ENCODE measurements at regions not wholly inside any gene's neighbourhood (a gene's known extent, or its start where the extent isn't known, plus 50 kb on each side); places are given as distances from the start of the nearest gene placed in this dataset.

- no peak for TF ChIP-seq POLR2A (IDR thresholded peaks at IDR 0.05)
- TF ChIP-seq, protein P1, sequence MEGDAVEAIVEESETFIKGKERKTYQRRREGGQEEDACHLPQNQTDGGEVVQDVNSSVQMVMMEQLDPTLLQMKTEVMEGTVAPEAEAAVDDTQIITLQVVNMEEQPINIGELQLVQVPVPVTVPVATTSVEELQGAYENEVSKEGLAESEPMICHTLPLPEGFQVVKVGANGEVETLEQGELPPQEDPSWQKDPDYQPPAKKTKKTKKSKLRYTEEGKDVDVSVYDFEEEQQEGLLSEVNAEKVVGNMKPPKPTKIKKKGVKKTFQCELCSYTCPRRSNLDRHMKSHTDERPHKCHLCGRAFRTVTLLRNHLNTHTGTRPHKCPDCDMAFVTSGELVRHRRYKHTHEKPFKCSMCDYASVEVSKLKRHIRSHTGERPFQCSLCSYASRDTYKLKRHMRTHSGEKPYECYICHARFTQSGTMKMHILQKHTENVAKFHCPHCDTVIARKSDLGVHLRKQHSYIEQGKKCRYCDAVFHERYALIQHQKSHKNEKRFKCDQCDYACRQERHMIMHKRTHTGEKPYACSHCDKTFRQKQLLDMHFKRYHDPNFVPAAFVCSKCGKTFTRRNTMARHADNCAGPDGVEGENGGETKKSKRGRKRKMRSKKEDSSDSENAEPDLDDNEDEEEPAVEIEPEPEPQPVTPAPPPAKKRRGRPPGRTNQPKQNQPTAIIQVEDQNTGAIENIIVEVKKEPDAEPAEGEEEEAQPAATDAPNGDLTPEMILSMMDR (IDR thresholded peaks at IDR 0.05) = no peak
- no peak overlapping the region for H3K4me3 ChIP-seq (ENCODE audit: low read depth, poor library complexity, severe bottlenecking)
- intact Hi-C loops (cut with DNase I; ENCODE audit: low total_unique reads) = no loop called here
- DNase-seq (ENCODE audit: low spot score in 2 of 2) = no peak
Measured at GRCh38 chr7:97639036-97639435, 92.8 kb upstream of the TAC1 start.

DNA sequence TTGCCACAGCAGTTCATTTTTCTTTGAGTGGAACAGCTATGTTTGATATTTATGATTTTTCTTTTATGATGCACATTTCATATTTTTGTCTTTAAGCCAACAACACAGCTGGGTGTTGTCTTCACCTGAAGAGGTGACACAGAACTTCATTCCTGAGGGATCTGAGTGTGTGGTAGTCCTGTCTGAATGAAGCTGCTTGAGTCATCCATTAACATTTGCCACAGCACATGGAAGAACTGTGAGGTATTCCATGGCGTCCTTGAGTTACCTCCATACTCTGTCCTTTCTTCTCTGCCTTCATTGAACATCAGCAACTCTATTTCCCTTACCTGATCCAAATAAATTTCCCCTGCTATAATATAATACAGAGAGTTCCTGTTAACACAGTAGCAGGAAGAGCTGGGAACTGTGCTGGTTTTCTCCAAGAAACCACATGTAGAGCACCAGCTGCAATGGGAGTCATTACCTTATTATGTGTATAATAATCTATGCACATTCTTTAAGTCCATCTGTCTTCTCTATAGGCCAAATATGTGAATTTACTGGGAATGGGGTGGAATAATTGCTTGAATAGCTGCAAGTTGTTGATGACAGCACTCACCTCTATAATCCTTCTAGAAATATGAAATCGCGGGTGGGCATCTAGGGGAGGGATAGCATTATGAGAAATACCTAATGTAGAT is 72.4 kb upstream of the TAC1 start:
- TF ChIP-seq, protein P1 (IDR thresholded peaks at IDR 0.05) = no peak
- no peak for TF ChIP-seq POLR2A (IDR thresholded peaks at IDR 0.05)
- intact Hi-C loops (cut with DNase I; ENCODE audit: low total_unique reads) = no loop called here
- 78 to 91% methylated on average over 3 of the region's 3 CpGs for WGBS, 2 donors
- no peak for DNase-seq (ENCODE audit: low spot score in 2 of 2)
- no peak overlapping the region for H3K4me3 ChIP-seq (ENCODE audit: low read depth, poor library complexity, severe bottlenecking)

DNA sequence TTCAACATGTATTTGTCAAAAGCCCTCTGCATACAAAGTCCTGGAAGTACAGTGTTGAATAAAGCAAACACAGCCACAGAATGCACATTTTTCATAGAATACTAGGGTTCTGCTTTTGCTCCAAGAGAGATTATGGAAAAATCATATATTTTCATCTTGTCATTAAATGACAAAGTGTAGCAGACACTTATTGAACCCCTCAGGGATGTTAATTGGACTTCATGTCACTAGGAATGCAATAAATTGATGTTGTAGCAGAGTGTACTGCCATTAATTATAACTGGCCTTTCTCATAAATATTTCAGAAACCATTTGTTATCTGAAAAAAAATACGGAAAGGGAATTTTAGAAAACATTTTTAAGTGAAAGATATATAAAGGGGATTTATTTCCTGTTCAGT is 64.5 kb upstream of the TAC1 start:
- intact Hi-C loops (cut with DNase I; ENCODE audit: low total_unique reads) = no loop called here
- 15 to 22% methylated on average over 1 of the region's 1 CpG for WGBS, 2 donors
- TF ChIP-seq, protein P1 (IDR thresholded peaks at IDR 0.05) = no peak
- TF ChIP-seq POLR2A (IDR thresholded peaks at IDR 0.05) = no peak
- H3K4me3 ChIP-seq (ENCODE audit: low read depth, poor library complexity, severe bottlenecking) = no peak overlapping the region
- DNase-seq (ENCODE audit: low spot score in 2 of 2) = no peak

- TF ChIP-seq POLR2A (IDR thresholded peaks at IDR 0.05) = no peak
- TF ChIP-seq, protein P1 (IDR thresholded peaks at IDR 0.05) = no peak
- no peak for DNase-seq (ENCODE audit: low spot score in 2 of 2)
- H3K4me3 ChIP-seq (ENCODE audit: low read depth, poor library complexity, severe bottlenecking) = no peak overlapping the region
- intact Hi-C loops (cut with DNase I; ENCODE audit: low total_unique reads) = no loop called here
Measured at GRCh38 chr7:97671571-97671970, 60.3 kb upstream of the TAC1 start.

GRCh38 chr7:97680622-97681021 is 51.3 kb upstream of the TAC1 start:
- no peak overlapping the region for H3K4me3 ChIP-seq (ENCODE audit: low read depth, poor library complexity, severe bottlenecking)
- WGBS, 2 donors = 63 to 64% methylated on average over 1 of the region's 1 CpG
- no peak for DNase-seq (ENCODE audit: low spot score in 2 of 2)
- TF ChIP-seq POLR2A (IDR thresholded peaks at IDR 0.05) = no peak
- TF ChIP-seq, protein P1 (IDR thresholded peaks at IDR 0.05) = no peak
- intact Hi-C loops (cut with DNase I; ENCODE audit: low total_unique reads) = no loop called here
